MCF 10A (cell line): ENCODE measurements at regions not wholly inside any gene's neighbourhood (a gene's known extent, or its start where the extent isn't known, plus 50 kb on each side); places are given as distances from the start of the nearest gene placed in this dataset.

Experiments
- BruUV-seq: library from RNA; stranded (reverse); fragments of 400-500 nt; replicated peaks from 2 replicates; lab custom pipeline; 2021; lab: Mats Ljungman, UMichigan
- CTCF ChIA-PET: fragments of 300-600 bp; sonication (Branson Sonifier 250); formaldehyde crosslinking; extraction: SDS; loops from one replicate; lab custom pipeline; 2021; ENCODE audit warnings: antibody characterized with exemption, inconsistent platforms; lab: Yijun Ruan, JAX
- POLR2A ChIA-PET: fragments of 300-600, 350-650 bp; sonication (Branson Sonifier 250); formaldehyde crosslinking; extraction: SDS; loops from one replicate; lab custom pipeline; 2020; ENCODE audit warnings: antibody characterized with exemption, inconsistent platforms; lab: Yijun Ruan, JAX
- DNase-seq: peaks from one replicate; pipeline ENCODE4 v3.0.0-alpha.2; 2018; ENCODE audit not compliant: unreplicated experiment
- H3K27ac Mint-ChIP-seq: one replicate; pipeline ENCODE4 v1.8.0; 2022; ENCODE audit warnings: mild to moderate bottlenecking, low read depth, mixed read lengths; ENCODE audit not compliant: unreplicated experiment
- H3K27me3 Mint-ChIP-seq: one replicate; pipeline ENCODE4 v1.8.0; 2022; ENCODE audit warnings: mixed read lengths; ENCODE audit not compliant: insufficient read depth, unreplicated experiment
- H3K36me3 Mint-ChIP-seq: one replicate; pipeline ENCODE4 v1.8.0; 2022; ENCODE audit warnings: mild to moderate bottlenecking, moderate library complexity, mixed read lengths; ENCODE audit not compliant: insufficient read depth, unreplicated experiment
- H3K4me1 Mint-ChIP-seq: one replicate; pipeline ENCODE4 v1.8.0; 2022; ENCODE audit warnings: mixed read lengths; ENCODE audit not compliant: insufficient read depth, unreplicated experiment
- H3K4me3 Mint-ChIP-seq: one replicate; pipeline ENCODE4 v1.8.0; 2022; ENCODE audit warnings: mild to moderate bottlenecking, moderate library complexity, mixed read lengths; ENCODE audit not compliant: unreplicated experiment
- H3K9me3 Mint-ChIP-seq: one replicate; pipeline ENCODE4 v1.8.0; 2022; ENCODE audit warnings: mixed read lengths; ENCODE audit not compliant: unreplicated experiment
- intact Hi-C: fragments of 100-400 bp; cut with micrococcal nuclease; formaldehyde crosslinking; loops from 2 replicates; pipeline ENCODE4 v1.14.1; 2022
- TF ChIP-seq, protein P1 (sequence below): fragments of 200-600 bp; IDR thresholded peaks from one replicate; pipeline ENCODE4 v1.8.0; 2022; ENCODE audit warnings: antibody characterized with exemption, mild to moderate bottlenecking; ENCODE audit not compliant: unreplicated experiment

DNA sequence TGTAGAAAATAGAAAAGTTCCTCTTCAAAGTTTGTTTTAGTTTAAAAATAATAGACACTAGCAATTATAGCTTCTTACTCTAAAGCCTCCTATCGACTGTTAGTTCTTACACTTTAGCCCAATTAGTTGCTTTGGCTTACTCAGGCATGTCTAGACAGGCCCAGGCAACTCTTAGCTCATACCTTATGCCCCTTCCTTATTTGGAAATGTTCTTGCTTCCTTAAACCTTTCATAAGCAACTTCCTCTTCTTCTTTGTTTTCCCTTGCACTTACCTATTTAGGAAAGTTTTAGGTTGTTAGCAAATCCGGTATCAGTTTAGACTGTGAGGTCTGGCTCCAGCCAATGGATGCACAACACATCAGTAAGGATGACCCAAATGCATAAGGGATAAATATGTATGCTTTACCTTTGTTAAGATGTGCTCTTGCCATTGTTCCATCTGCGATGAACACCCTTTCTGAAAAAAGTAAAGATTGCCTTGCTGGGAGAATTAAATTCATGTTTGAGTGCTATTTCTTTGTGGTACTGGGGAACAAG lies 1277.5 kb upstream of the CNTN5 start:
- H3K4me1 Mint-ChIP-seq, result peaks cover 23% of the 10 kb centered on the region
- peaks cover 8% of the 10 kb centered on the region for H3K9me3 Mint-ChIP-seq
- no peaks in the 10 kb centered on the region for H3K36me3 Mint-ChIP-seq
- BruUV-seq, result TSS peak; percentile 95
- ChIA-PET POLR2A (interaction anchor here (0.7 kb wide), 1 partner anchor 15 kb away, joined by 3 read pairs; no protein-coding TSS in a partner anchor), CTCF (no interaction called here)
- TF ChIP-seq, protein P1, sequence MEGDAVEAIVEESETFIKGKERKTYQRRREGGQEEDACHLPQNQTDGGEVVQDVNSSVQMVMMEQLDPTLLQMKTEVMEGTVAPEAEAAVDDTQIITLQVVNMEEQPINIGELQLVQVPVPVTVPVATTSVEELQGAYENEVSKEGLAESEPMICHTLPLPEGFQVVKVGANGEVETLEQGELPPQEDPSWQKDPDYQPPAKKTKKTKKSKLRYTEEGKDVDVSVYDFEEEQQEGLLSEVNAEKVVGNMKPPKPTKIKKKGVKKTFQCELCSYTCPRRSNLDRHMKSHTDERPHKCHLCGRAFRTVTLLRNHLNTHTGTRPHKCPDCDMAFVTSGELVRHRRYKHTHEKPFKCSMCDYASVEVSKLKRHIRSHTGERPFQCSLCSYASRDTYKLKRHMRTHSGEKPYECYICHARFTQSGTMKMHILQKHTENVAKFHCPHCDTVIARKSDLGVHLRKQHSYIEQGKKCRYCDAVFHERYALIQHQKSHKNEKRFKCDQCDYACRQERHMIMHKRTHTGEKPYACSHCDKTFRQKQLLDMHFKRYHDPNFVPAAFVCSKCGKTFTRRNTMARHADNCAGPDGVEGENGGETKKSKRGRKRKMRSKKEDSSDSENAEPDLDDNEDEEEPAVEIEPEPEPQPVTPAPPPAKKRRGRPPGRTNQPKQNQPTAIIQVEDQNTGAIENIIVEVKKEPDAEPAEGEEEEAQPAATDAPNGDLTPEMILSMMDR, result no peak
- intact Hi-C loops, result no loop called here
- H3K27ac Mint-ChIP-seq, result peak overlapping the region; percentile 92
- no peaks in the 10 kb centered on the region for H3K27me3 Mint-ChIP-seq
- peak; percentile 62 for DNase-seq
- no peak overlapping the region for H3K4me3 Mint-ChIP-seq

DNA sequence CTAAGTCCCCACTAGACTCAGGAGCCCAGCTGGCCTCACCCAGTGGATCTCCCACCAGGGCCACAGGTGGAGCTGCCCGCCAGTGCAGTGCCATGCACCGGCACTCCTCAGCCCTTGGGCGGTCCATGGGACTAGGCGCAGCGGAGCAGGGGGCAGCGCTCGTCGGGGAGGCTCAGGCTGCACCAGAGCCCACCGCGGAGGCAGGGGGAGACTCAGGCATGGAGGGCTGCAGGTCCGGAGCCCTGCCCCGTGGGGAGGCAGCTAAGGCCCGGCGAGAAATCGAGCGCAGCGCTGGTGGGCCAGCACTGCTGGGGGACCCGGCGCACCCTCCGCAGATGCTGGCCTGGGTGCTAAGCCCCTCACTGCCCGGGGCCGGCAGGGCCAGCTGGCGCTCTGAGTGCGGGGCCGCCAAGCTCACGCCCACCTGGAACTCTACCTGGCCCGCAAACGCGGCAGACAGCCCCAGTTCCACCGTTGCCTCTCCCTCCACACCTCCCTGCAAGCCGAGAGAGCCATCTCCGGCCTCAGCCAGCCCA lies 1275.2 kb upstream of the CNTN5 start:
- peaks cover 10% of the 10 kb centered on the region for H3K4me1 Mint-ChIP-seq
- ChIA-PET POLR2A (no interaction called here), CTCF (no interaction called here)
- H3K27ac Mint-ChIP-seq, result no peak overlapping the region
- peaks cover 16% of the 10 kb centered on the region for H3K27me3 Mint-ChIP-seq
- TF ChIP-seq, protein P1, result no peak
- intact Hi-C loops, result no loop called here
- H3K4me3 Mint-ChIP-seq, result no peak overlapping the region
- no TSS peak for BruUV-seq
- DNase-seq, result no peak
- no peaks in the 10 kb centered on the region for H3K36me3 Mint-ChIP-seq
- peaks cover 8% of the 10 kb centered on the region for H3K9me3 Mint-ChIP-seq

DNA sequence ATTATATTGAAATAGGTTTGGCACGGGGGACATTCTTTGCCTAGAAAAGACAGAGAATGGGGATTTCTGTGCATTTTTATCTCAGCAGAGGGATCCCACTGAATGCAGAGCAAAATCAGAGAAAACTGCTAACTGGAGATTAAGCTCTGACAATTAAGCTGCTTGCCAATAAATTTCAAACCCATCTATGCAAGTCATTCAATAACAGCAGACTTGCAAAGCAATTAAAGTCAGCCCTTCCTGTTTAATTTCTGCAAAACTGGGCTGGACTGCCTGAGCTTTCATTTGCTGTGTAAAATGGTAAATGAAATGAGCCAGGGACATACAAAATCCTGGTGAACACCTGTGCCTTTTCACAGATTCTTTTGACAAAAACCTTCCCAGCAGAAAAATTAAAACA lies 1273.9 kb upstream of the CNTN5 start:
- intact Hi-C loops, result no loop called here
- POLR2A ChIA-PET, result no interaction called here
- CTCF ChIA-PET, result no interaction called here
- TF ChIP-seq, protein P1, result no peak
- Mint-ChIP-seq H3K36me3 (no peaks in the 10 kb centered on the region), H3K4me1 (peaks cover 10% of the 10 kb centered on the region), H3K27ac (no peak overlapping the region), H3K27me3 (peaks cover 18% of the 10 kb centered on the region), H3K4me3 (no peak overlapping the region), H3K9me3 (peaks cover 8% of the 10 kb centered on the region)
- no peak for DNase-seq
- BruUV-seq, result no TSS peak

DNA sequence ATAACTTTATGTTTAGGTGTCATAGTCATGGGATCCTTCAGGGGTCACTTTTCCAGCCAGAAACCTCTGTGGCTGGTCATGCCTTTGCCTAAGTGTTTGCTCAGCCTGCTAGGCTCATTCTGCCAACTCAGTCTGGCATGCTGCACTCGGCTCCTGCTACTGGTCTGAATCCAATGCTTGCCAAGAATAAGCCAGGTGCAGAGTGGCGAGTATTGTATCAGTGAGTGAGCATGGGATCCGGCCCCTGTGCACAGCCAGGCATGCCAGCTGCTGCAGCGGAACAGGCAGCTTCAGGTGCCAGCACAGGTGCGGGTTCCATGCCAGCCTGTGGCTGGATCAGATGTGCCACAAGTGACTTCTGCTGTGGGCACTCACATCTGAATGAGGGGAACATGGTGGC lies 1269.3 kb upstream of the CNTN5 start:
- Mint-ChIP-seq H3K27ac (no peak overlapping the region), H3K36me3 (no peaks in the 10 kb centered on the region), H3K4me3 (no peak overlapping the region), H3K27me3 (peaks cover 44% of the 10 kb centered on the region), H3K9me3 (no peaks in the 10 kb centered on the region), H3K4me1 (no peaks in the 10 kb centered on the region)
- POLR2A ChIA-PET, result no interaction called here
- no peak for DNase-seq
- BruUV-seq, result no TSS peak
- TF ChIP-seq, protein P1, result no peak
- intact Hi-C loops, result no loop called here
- CTCF ChIA-PET, result no interaction called here
